ENCODE measurements at regions not wholly inside any gene's neighbourhood (a gene's known extent, or its start where the extent isn't known, plus 50 kb on each side); places are given as distances from the start of the nearest gene placed in this dataset.

GRCh38 chr15:98445315-98445714, 203.0 kb upstream of the IGF1R start (continued):
- TF ChIP-seq, protein P1, sequence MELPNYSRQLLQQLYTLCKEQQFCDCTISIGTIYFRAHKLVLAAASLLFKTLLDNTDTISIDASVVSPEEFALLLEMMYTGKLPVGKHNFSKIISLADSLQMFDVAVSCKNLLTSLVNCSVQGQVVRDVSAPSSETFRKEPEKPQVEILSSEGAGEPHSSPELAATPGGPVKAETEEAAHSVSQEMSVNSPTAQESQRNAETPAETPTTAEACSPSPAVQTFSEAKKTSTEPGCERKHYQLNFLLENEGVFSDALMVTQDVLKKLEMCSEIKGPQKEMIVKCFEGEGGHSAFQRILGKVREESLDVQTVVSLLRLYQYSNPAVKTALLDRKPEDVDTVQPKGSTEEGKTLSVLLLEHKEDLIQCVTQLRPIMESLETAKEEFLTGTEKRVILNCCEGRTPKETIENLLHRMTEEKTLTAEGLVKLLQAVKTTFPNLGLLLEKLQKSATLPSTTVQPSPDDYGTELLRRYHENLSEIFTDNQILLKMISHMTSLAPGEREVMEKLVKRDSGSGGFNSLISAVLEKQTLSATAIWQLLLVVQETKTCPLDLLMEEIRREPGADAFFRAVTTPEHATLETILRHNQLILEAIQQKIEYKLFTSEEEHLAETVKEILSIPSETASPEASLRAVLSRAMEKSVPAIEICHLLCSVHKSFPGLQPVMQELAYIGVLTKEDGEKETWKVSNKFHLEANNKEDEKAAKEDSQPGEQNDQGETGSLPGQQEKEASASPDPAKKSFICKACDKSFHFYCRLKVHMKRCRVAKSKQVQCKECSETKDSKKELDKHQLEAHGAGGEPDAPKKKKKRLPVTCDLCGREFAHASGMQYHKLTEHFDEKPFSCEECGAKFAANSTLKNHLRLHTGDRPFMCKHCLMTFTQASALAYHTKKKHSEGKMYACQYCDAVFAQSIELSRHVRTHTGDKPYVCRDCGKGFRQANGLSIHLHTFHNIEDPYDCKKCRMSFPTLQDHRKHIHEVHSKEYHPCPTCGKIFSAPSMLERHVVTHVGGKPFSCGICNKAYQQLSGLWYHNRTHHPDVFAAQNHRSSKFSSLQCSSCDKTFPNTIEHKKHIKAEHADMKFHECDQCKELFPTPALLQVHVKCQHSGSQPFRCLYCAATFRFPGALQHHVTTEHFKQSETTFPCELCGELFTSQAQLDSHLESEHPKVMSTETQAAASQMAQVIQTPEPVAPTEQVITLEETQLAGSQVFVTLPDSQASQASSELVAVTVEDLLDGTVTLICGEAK (IDR thresholded peaks at IDR 0.05) = no peak
- TF ChIP-seq, protein P1 (CRISPR knock-in tag; IDR thresholded peaks at IDR 0.05) = no peak
- no peak for TF ChIP-seq MAZ (CRISPR knock-in tag; conservative IDR thresholded peaks at IDR 0.05 in 1 of 2, IDR thresholded peaks at IDR 0.05 in 1 of 2)
- no peak for TF ChIP-seq ZNF143 (CRISPR knock-in tag; IDR thresholded peaks at IDR 0.05)
- TF ChIP-seq IRF2 (CRISPR knock-in tag; IDR thresholded peaks at IDR 0.05) = no peak
- no peak for TF ChIP-seq ZNF584 (CRISPR knock-in tag; IDR thresholded peaks at IDR 0.05; ENCODE audit: low read depth)
